ENCODE measurements at regions not wholly inside any gene's neighbourhood (a gene's known extent, or its start where the extent isn't known, plus 50 kb on each side); places are given as distances from the start of the nearest gene placed in this dataset.

- no peak for ATAC-seq
- no peak for TF ChIP-seq POLR2AphosphoS5 (IDR thresholded peaks at IDR 0.05)
- no peak for TF ChIP-seq POLR2A (IDR thresholded peaks at IDR 0.05)
- TF ChIP-seq EP300 (IDR thresholded peaks at IDR 0.05) = no peak
- TF ChIP-seq CTCF (IDR thresholded peaks at IDR 0.05) = no peak
- H3K27me3 ChIP-seq = no peaks in the 10 kb centered on the region
- no peak overlapping the region for H3K27ac ChIP-seq
- no peaks in the 10 kb centered on the region for H3K9me3 ChIP-seq
- H3K4me3 ChIP-seq = no peak overlapping the region
- WGBS, 2 donors (ENCODE audit: low coverage in 1 of 2) = 92 to 100% methylated on average over 2 of the region's 2 CpGs
- no peaks in the 10 kb centered on the region for H3K4me1 ChIP-seq
- H3K36me3 ChIP-seq = no peaks in the 10 kb centered on the region
These were observed 224.1 kb upstream of the MPDZ start for GRCh38 chr9:13503599-13503998.

GRCh38 chr9:13502484-13502883, 223.0 kb upstream of the MPDZ start:
- TF ChIP-seq EP300 (IDR thresholded peaks at IDR 0.05) = no peak
- no peak for TF ChIP-seq CTCF (IDR thresholded peaks at IDR 0.05)
- Histone ChIP-seq H3K27me3 (no peaks in the 10 kb centered on the region), H3K4me1 (no peaks in the 10 kb centered on the region), H3K9me3 (no peaks in the 10 kb centered on the region), H3K4me3 (no peak overlapping the region), H3K27ac (no peak overlapping the region), H3K36me3 (no peaks in the 10 kb centered on the region)
- ATAC-seq = peak; percentile 49
- 51 to 81% methylated on average over 3 to 6 of the region's 6 CpGs for WGBS, 2 donors (ENCODE audit: low coverage in 1 of 2)

GRCh38 chr9:13501018-13501417, 221.5 kb upstream of the MPDZ start:
- Histone ChIP-seq H3K36me3 (no peaks in the 10 kb centered on the region), H3K4me3 (no peak overlapping the region), H3K27me3 (no peaks in the 10 kb centered on the region), H3K27ac (no peak overlapping the region), H3K4me1 (no peaks in the 10 kb centered on the region), H3K9me3 (no peaks in the 10 kb centered on the region)
- no peak for ATAC-seq
- TF ChIP-seq CTCF (IDR thresholded peaks at IDR 0.05) = no peak
- TF ChIP-seq EP300 (IDR thresholded peaks at IDR 0.05) = no peak
- TF ChIP-seq POLR2AphosphoS5 (IDR thresholded peaks at IDR 0.05) = no peak
- no peak for TF ChIP-seq POLR2A (IDR thresholded peaks at IDR 0.05)
- 83 to 90% methylated on average over 1 of the region's 1 CpG for WGBS, 2 donors (ENCODE audit: low coverage in 1 of 2)

- WGBS, 2 donors (ENCODE audit: low coverage in 1 of 2) = 57% methylated on average over 1 of the region's 1 CpG; no CpG with 5 or more reads in 1 of the 2 donors
- H3K36me3 ChIP-seq = no peaks in the 10 kb centered on the region
- peak; percentile 64 for ATAC-seq
- TF ChIP-seq CTCF (IDR thresholded peaks at IDR 0.05) (no peak), POLR2A (IDR thresholded peaks at IDR 0.05) (no peak), EP300 (IDR thresholded peaks at IDR 0.05) (no peak), POLR2AphosphoS5 (IDR thresholded peaks at IDR 0.05) (no peak)
- no peaks in the 10 kb centered on the region for H3K27me3 ChIP-seq
- H3K9me3 ChIP-seq = no peaks in the 10 kb centered on the region
- H3K27ac ChIP-seq = no peak overlapping the region
- no peaks in the 10 kb centered on the region for H3K4me1 ChIP-seq
- no peak overlapping the region for H3K4me3 ChIP-seq
These were observed 220.5 kb upstream of the MPDZ start for GRCh38 chr9:13500034-13500433.

- no peaks in the 10 kb centered on the region for H3K27me3 ChIP-seq
- no peak overlapping the region for H3K27ac ChIP-seq
- peak; percentile 42 for ATAC-seq
- H3K9me3 ChIP-seq = no peaks in the 10 kb centered on the region
- no peak overlapping the region for H3K4me3 ChIP-seq
- TF ChIP-seq POLR2A (IDR thresholded peaks at IDR 0.05) (no peak), EP300 (IDR thresholded peaks at IDR 0.05) (no peak), POLR2AphosphoS5 (IDR thresholded peaks at IDR 0.05) (peak; percentile 28)
- peaks cover 0 to 5% (median 0%) of the 10 kb centered on the region in 3 donors for H3K4me1 ChIP-seq
- WGBS, 2 donors (ENCODE audit: low coverage in 1 of 2) = 88 to 92% methylated on average over 3 of the region's 3 CpGs
- no peaks in the 10 kb centered on the region for H3K36me3 ChIP-seq
These were observed 214.2 kb upstream of the MPDZ start for GRCh38 chr9:13493697-13494096.

All from gastroesophageal sphincter (tissue), 4 donors.